H1 (cell line): ENCODE measurements at regions not wholly inside any gene's neighbourhood (a gene's known extent, or its start where the extent isn't known, plus 50 kb on each side); places are given as distances from the start of the nearest gene placed in this dataset.

Source experiments
- CBX8 ChIP-seq: fragments of 300-800, 300-1000 bp; sonication (generic); IDR thresholded peaks from 2 replicates; pipeline ENCODE4 v1.7.1; 2016; ENCODE audit warnings: low read depth, low read length, borderline replicate concordance
- CHD2 ChIP-seq: IDR thresholded peaks from 2 replicates; pipeline ENCODE4 v1.6.1; 2012; ENCODE audit warnings: low read length, improper control_type of control experiment
- CHD7 ChIP-seq: fragments of 300-600 bp; sonication (generic); IDR thresholded peaks from 2 replicates; pipeline ENCODE4 v1.7.1; 2012; ENCODE audit warnings: low read length, moderate library complexity, mild to moderate bottlenecking, inconsistent platforms; ENCODE audit not compliant: insufficient replicate concordance
- EGR1 ChIP-seq: IDR thresholded peaks from 2 replicates; pipeline ENCODE4 v1.6.1; 2011; ENCODE audit warnings: low read depth, low read length, borderline replicate concordance
- POLR2A ChIP-seq, 2 experiments: IDR thresholded peaks; 1 replicate in 1 of 2; 2 replicates in 1 of 2; pipeline ENCODE4 v1.6.1; 2011; ENCODE audit warnings: low read depth in 2 of 2, low read length in 2 of 2, mild to moderate bottlenecking in 2 of 2; ENCODE audit errors: control extremely low read depth in 1 of 2
- RAD21 ChIP-seq, 2 experiments: IDR thresholded peaks in 1 of 2; conservative IDR thresholded peaks in 1 of 2; 2 replicates each; pipeline ENCODE4 v1.6.1; 2011; ENCODE audit warnings: low read depth in 2 of 2, low read length in 2 of 2, improper control_type of control experiment in 1 of 2, inconsistent platforms in 1 of 2, mild to moderate bottlenecking in 1 of 2, moderate library complexity in 1 of 2
- RNF2 ChIP-seq: fragments of 200-900, 300-1000 bp; sonication (generic); IDR thresholded peaks from 2 replicates; pipeline ENCODE4 v1.7.1; 2016; ENCODE audit warnings: borderline replicate concordance, low read depth, mild to moderate bottlenecking, antibody characterized with exemption, low read length; ENCODE audit not compliant: poor library complexity, severe bottlenecking; ENCODE audit errors: missing control alignments
- RXRA ChIP-seq: IDR thresholded peaks from 2 replicates; pipeline ENCODE4 v1.6.1; 2011; ENCODE audit warnings: low read depth, mild to moderate bottlenecking, low read length, moderate library complexity; ENCODE audit not compliant: insufficient read depth
- SIRT6 ChIP-seq: IDR thresholded peaks from one replicate; pipeline ENCODE4 v1.7.1; 2012; ENCODE audit warnings: low read length, inconsistent platforms
- SP1 ChIP-seq: IDR thresholded peaks from 2 replicates; pipeline ENCODE4 v1.6.1; 2011; ENCODE audit warnings: low read depth, low read length
- SRF ChIP-seq: IDR thresholded peaks from 2 replicates; pipeline ENCODE4 v1.6.1; 2011; ENCODE audit warnings: mild to moderate bottlenecking, low read depth, low read length, moderate library complexity
- TBP ChIP-seq: IDR thresholded peaks from 2 replicates; pipeline ENCODE4 v1.6.1; 2011; ENCODE audit warnings: low read depth, low read length, improper control_type of control experiment

GRCh38 chr10:120342115-120342714 is 114.8 kb upstream of the PLPP4 start (continued):
- TF ChIP-seq CHD7 (no peak), RAD21 (IDR thresholded peaks at IDR 0.05 in 1 of 2, conservative IDR thresholded peaks at IDR 0.05 in 1 of 2; ENCODE audit: low read depth in 2 of 2, low read length in 2 of 2) (no peak), RXRA (no peak), SIRT6 (no peak), SRF (no peak), CBX8 (no peak), CHD2 (no peak), TBP (no peak), SP1 (no peak), EGR1 (no peak), POLR2A (IDR thresholded peaks at IDR 0.05; ENCODE audit: control extremely low read depth in 1 of 2, low read depth in 2 of 2, low read length in 2 of 2) (no peak), RNF2 (no peak)
